ENCODE measurements at regions not wholly inside any gene's neighbourhood (a gene's known extent, or its start where the extent isn't known, plus 50 kb on each side); places are given as distances from the start of the nearest gene placed in this dataset.

DNA sequence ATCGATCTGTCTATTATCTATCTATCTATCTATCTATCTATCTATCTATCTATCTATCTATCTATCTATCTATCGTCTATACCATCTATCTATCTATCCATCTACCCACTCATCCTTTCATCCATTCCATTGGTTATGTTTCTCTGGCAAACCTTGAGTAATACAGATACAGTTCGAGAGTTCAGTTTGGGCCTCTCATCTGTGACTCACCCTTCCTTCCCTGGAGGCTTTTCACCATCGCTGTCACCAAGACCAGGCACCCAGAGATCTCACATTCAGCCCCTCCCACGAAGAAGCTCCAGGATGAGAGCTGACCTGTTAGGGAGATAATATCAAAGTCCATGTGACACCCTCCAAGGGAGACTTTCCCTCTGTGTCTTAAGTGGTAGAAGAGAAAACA, 164.1 kb upstream of the CELF4 start:
- no peak for DNase-seq (ENCODE audit: low read depth)
- TF ChIP-seq, protein P1, sequence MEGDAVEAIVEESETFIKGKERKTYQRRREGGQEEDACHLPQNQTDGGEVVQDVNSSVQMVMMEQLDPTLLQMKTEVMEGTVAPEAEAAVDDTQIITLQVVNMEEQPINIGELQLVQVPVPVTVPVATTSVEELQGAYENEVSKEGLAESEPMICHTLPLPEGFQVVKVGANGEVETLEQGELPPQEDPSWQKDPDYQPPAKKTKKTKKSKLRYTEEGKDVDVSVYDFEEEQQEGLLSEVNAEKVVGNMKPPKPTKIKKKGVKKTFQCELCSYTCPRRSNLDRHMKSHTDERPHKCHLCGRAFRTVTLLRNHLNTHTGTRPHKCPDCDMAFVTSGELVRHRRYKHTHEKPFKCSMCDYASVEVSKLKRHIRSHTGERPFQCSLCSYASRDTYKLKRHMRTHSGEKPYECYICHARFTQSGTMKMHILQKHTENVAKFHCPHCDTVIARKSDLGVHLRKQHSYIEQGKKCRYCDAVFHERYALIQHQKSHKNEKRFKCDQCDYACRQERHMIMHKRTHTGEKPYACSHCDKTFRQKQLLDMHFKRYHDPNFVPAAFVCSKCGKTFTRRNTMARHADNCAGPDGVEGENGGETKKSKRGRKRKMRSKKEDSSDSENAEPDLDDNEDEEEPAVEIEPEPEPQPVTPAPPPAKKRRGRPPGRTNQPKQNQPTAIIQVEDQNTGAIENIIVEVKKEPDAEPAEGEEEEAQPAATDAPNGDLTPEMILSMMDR (conservative IDR thresholded peaks at IDR 0.05; ENCODE audit: low read depth, low read length): no peak

DNA sequence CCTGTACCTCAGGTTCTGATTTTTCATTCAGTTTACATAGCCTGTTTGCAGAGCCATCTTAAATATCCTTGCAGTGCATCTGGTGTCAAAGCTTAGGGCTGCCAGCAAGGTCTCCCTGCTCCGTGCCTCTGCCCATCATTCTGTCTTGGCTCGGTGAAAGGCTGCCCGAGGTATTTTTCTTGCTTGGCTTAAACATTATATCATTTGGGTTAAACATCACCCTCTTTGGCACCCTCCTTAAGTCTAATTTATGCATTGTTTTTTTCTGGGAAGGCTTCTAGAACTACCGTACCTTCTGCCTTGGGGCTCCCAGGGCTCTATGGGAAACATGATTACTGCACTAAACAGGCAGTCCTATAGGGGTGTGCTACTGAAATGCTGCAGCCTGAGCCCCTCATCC, 158.6 kb upstream of the CELF4 start:
- DNase-seq (ENCODE audit: low read depth): no peak
- TF ChIP-seq, protein P1 (conservative IDR thresholded peaks at IDR 0.05; ENCODE audit: low read depth, low read length): no peak
- no peak overlapping the region for H3K4me3 ChIP-seq (ENCODE audit: low read depth, low read length)

More for the DNA sequence above, 164.1 kb upstream of the CELF4 start:
- H3K4me3 ChIP-seq (ENCODE audit: low read depth, low read length): no peak overlapping the region

DNA sequence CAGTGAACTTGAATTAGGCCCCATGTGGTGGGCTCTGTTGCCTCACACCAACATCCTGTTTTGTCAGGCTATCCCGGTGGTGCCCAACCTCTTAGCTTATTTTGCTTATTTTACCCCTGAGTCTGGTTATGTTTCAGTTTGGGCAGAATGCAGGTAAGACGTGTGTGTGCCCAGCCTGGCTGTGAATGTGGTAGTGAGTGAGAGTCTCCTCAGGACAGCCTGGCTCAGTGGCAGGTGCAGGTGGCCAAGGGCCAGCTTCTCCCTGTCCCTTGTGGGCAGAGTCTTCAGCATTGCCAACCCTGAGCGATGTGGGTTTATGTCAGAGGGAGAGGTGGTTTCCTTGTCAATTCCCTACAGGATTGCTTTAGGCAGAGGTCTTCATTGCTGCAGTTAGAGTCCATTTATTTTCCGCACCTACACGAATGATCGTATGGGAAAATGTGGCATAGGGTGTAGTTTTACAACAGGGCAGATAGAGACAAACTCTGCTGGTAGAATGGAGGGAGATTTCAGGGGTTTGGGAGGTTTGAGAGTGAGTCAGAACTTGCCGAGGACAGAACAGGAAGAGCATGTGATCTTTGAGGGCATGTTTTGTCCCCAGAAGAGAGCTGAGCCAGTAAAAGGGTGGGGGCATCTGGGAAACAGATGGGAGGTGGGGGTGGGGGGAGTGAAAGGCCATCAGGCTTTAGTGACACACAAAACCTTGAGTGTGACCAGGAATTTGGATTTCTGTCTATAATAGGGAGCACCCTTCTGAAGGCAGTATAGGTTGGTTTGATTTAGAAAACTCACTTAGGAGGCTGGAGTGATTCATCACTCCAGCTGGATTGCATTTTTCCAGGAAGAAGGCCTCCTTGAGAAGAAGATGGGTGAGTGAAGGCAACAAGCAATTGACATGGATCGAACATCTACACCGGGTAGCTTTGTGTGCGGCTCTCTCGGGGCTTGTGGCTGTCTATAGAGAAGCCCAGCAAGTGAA, 156.2 kb upstream of the CELF4 start:
- DNase-seq (ENCODE audit: low read depth): no peak
- H3K4me3 ChIP-seq (ENCODE audit: low read depth, low read length): no peak overlapping the region
- TF ChIP-seq, protein P1 (conservative IDR thresholded peaks at IDR 0.05; ENCODE audit: low read depth, low read length): no peak

DNA sequence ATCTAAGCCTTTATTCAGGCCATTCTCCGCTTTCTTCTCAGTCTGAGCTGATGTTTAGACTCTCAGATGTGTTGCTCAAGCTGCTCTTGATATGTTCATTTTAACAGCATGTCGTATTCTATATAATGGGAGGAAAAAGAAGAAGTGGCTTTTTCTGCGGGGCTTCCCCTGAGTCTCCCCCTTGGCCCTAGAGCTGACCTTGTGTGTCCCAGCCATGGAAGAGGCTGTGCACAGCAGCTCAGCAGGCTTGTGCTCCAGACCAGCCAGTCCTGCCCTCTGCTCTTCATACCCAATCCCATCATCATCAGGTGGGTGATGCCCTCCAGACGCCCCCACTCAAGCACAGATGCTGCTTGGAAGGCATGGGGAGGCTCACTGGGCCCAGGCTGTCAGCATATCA, 155.1 kb upstream of the CELF4 start:
- H3K4me3 ChIP-seq (ENCODE audit: low read depth, low read length): no peak overlapping the region
- TF ChIP-seq, protein P1 (conservative IDR thresholded peaks at IDR 0.05; ENCODE audit: low read depth, low read length): no peak
- DNase-seq (ENCODE audit: low read depth): no peak

DNA sequence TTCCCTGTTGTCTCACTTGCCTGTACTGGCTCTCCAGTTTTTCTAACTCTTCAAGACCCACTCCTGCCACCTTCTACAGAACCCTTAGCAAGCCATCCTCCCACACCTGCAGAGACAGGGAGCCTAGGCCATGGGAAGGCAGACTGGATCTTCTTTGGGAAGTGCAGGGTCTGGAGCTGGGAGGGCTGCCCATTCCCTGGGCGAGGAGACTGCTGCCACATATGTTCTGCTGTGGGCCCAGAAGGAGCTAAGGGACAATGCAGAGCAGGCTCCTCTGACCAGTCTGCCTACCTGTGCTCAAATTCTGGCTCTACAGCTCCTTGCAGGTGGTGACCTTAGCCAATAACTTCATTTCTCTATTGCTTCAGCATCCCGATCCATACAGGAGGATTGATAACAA, 152.1 kb upstream of the CELF4 start:
- DNase-seq (ENCODE audit: low read depth): no peak
- H3K4me3 ChIP-seq (ENCODE audit: low read depth, low read length): no peak overlapping the region
- TF ChIP-seq, protein P1 (conservative IDR thresholded peaks at IDR 0.05; ENCODE audit: low read depth, low read length): no peak

DNA sequence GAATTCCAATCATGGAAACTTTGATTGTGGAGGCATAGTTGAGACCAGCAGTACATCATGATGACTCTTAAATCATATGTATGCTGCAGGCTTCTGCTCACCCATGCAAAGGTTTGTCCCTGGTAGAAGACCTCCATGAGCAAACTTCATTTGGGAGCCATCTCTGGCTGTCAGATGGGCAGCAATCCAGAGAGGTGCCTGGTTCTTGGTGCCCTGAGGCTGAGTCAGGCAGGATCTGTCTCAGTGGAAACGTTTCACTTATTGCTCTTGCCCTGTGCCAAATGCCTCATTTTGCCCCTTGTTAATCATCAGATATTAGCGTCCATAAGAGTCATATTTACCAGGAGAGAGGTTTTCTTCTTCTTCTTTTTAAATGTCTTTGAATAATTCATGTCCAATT, 151.5 kb upstream of the CELF4 start:
- TF ChIP-seq, protein P1 (conservative IDR thresholded peaks at IDR 0.05; ENCODE audit: low read depth, low read length): no peak
- no peak overlapping the region for H3K4me3 ChIP-seq (ENCODE audit: low read depth, low read length)
- no peak for DNase-seq (ENCODE audit: low read depth)
